ENCODE measurements at regions not wholly inside any gene's neighbourhood (a gene's known extent, or its start where the extent isn't known, plus 50 kb on each side); places are given as distances from the start of the nearest gene placed in this dataset.
"Not testable (repeated sequence)": the region's sequence is repeated elsewhere in the genome, so short reads cannot be mapped to it uniquely, and the experiment has no call there.

GRCh38 chr1:94666797-94667196 is 125.2 kb upstream of the F3 start:
- no peak for TF ChIP-seq CTCF (IDR thresholded peaks at IDR 0.05; ENCODE audit: low read length, missing control alignments)
- no peak for DNase-seq (ENCODE audit: low read depth)

GRCh38 chr1:94661431-94661932 is 119.9 kb upstream of the F3 start:
- DNase-seq (ENCODE audit: low read depth) = no peak
- H3K4me3 ChIP-seq (replicated peaks; ENCODE audit: low read depth, low read length) = no peak overlapping the region
- TF ChIP-seq CTCF (IDR thresholded peaks at IDR 0.05; ENCODE audit: low read length, missing control alignments) = no peak

More at GRCh38 chr1:94666797-94667196, 125.2 kb upstream of the F3 start:
- H3K4me3 ChIP-seq (replicated peaks; ENCODE audit: low read depth, low read length) = no peak overlapping the region

- no peak overlapping the region for H3K4me3 ChIP-seq (replicated peaks; ENCODE audit: low read depth, low read length)
- peak; percentile 24 for DNase-seq (ENCODE audit: low read depth)
- TF ChIP-seq CTCF (IDR thresholded peaks at IDR 0.05; ENCODE audit: low read length, missing control alignments) = no peak
These were observed 119.4 kb upstream of the F3 start for GRCh38 chr1:94660994-94661393.

DNA sequence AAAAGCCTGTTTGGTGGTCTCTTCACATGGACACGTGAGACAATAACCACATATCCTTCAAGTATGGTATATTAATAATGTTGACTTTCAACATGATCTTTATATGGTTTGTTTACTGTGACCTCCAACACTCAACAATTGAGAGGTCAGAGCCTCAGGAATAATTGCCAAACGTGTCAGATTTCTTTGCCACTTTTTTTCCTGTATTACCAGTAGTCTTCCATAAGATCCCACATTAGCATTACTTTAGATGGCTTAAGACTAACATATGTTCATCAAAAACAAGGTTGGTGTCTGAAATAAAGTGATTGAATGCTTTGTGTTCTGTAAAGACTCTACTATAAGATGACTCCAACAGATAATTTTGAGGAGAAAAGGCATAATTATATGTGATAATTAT is 118.7 kb upstream of the F3 start:
- DNase-seq (ENCODE audit: low read depth) = no peak
- no peak for TF ChIP-seq CTCF (IDR thresholded peaks at IDR 0.05; ENCODE audit: low read length, missing control alignments)
- H3K4me3 ChIP-seq (replicated peaks; ENCODE audit: low read depth, low read length) = no peak overlapping the region

GRCh38 chr1:94659202-94659601 is 117.6 kb upstream of the F3 start:
- not testable (repeated sequence) for DNase-seq (ENCODE audit: low read depth); H3K4me3 ChIP-seq (replicated peaks; ENCODE audit: low read depth, low read length)

DNA sequence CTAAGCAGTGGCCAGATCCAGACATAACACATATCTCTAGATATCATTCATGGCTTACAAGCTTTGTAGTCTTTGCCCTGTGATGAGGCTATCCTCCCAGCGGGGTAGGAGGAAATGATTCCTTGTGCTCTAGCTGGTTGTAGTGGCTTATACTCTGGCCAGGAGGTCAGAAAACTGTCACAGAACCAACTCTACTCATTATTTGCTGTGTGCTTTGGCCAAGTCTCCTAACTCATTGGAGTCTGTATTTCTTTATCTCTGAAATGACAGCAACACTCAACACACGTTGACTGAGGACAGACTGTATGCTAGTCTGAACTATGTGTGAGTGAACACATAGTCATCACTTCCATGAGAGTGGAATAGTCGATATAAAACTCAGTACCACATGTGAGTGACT is 116.7 kb upstream of the F3 start:
- no peak for TF ChIP-seq CTCF (IDR thresholded peaks at IDR 0.05; ENCODE audit: low read length, missing control alignments)
- no peak overlapping the region for H3K4me3 ChIP-seq (replicated peaks; ENCODE audit: low read depth, low read length)
- DNase-seq (ENCODE audit: low read depth) = peak; percentile 74

DNA sequence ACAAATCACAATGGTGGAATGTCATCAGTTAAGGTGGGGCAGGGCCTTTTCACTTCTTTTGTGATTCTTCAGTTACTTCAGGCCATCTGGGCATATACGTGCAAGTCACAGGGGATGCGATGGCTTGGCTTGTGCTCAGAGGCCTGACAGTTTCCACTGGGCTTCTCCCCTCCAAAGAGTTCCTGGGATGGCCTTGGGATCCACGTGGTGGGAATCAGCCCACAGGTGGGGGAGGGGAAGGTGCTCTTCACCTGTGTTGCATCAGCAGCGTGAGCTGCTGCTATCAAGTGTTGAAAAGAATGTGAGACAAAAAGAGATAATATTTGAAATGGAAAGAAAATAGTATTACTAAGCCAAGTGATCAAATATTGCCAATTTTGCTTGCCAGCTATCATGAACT is 116.2 kb upstream of the F3 start:
- DNase-seq (ENCODE audit: low read depth) = peak; percentile 44
- H3K4me3 ChIP-seq (replicated peaks; ENCODE audit: low read depth, low read length) = not testable (repeated sequence)

DNA sequence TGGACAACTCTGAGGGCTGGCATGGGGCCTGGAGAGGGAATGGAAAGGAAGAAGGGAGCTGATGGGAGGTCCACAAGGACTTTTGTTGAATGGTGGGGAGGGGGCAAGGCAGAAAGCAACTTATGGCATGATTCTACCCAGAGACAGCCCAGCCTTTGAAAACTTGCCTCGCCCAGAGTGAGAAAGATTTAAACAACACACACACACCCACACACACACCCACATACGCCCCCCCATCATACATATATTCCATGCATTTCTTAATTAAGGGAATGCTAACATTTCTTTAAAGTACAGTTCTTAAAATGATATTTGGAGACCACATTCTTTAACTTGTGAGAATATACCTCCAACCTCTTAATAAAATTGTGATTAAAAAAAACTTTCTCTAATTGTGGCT is 115.4 kb upstream of the F3 start:
- TF ChIP-seq CTCF (IDR thresholded peaks at IDR 0.05; ENCODE audit: low read length, missing control alignments) = no peak
- no peak overlapping the region for H3K4me3 ChIP-seq (replicated peaks; ENCODE audit: low read depth, low read length)
- DNase-seq (ENCODE audit: low read depth) = no peak

All from fibroblast of pulmonary artery (primary cell).